ENCODE measurements at regions not wholly inside any gene's neighbourhood (a gene's known extent, or its start where the extent isn't known, plus 50 kb on each side); places are given as distances from the start of the nearest gene placed in this dataset.

- Histone ChIP-seq H3K4me1 (no peaks in the 10 kb centered on the region), H3K27ac (no peak overlapping the region), H3K27me3 (ENCODE audit: insufficient read depth in 3 of 3, low read length in 2 of 3) (no peaks in the 10 kb centered on the region), H3K9me3 (no peaks in the 10 kb centered on the region), H3K4me3 (no peak overlapping the region), H3K36me3 (ENCODE audit: insufficient read depth in 1 of 2, low read depth in 1 of 2) (no peaks in the 10 kb centered on the region)
- no peak for DNase-seq
- ATAC-seq = no peak
- 87 to 96% (median 88%) methylated on average over 3 of the region's 3 CpGs for WGBS, 3 donors
- intact Hi-C loops (cut with DNase I) = no loop called here
- TF ChIP-seq CTCF (IDR thresholded peaks at IDR 0.05) = no peak
These were observed 105.7 kb upstream of the KL start for GRCh38 chr13:32910530-32910929.

GRCh38 chr13:32911506-32911905, 104.7 kb upstream of the KL start:
- DNase-seq = no peak
- intact Hi-C loops (cut with DNase I) = no loop called here
- H3K27ac ChIP-seq = no peak overlapping the region
- no peak for ATAC-seq
- H3K36me3 ChIP-seq (ENCODE audit: insufficient read depth in 1 of 2, low read depth in 1 of 2) = no peaks in the 10 kb centered on the region
- TF ChIP-seq CTCF (IDR thresholded peaks at IDR 0.05) = no peak
- no peaks in the 10 kb centered on the region for H3K4me1 ChIP-seq
- H3K4me3 ChIP-seq = no peak overlapping the region
- H3K9me3 ChIP-seq = peaks cover under 1% of the 10 kb centered on the region
- no peaks in the 10 kb centered on the region for H3K27me3 ChIP-seq (ENCODE audit: insufficient read depth in 3 of 3, low read length in 2 of 3)
- 85 to 94% (median 91%) methylated on average over 2 of the region's 2 CpGs for WGBS, 3 donors

GRCh38 chr13:32914686-32915085, 101.5 kb upstream of the KL start:
- no peak for TF ChIP-seq CTCF (IDR thresholded peaks at IDR 0.05)
- Histone ChIP-seq H3K4me3 (no peak overlapping the region), H3K9me3 (peaks cover 10% of the 10 kb centered on the region), H3K4me1 (no peaks in the 10 kb centered on the region), H3K27me3 (ENCODE audit: insufficient read depth in 3 of 3, low read length in 2 of 3) (no peaks in the 10 kb centered on the region), H3K36me3 (ENCODE audit: insufficient read depth in 1 of 2, low read depth in 1 of 2) (no peaks in the 10 kb centered on the region), H3K27ac (no peak overlapping the region)
- intact Hi-C loops (cut with DNase I) = no loop called here
- WGBS, 3 donors = 44 to 59% (median 52%) methylated on average over 1 of the region's 1 CpG
- no peak for ATAC-seq
- no peak for DNase-seq

- Histone ChIP-seq H3K4me1 (no peaks in the 10 kb centered on the region), H3K27me3 (ENCODE audit: insufficient read depth in 3 of 3, low read length in 2 of 3) (no peaks in the 10 kb centered on the region), H3K36me3 (ENCODE audit: insufficient read depth in 1 of 2, low read depth in 1 of 2) (no peaks in the 10 kb centered on the region), H3K9me3 (peaks cover 10% of the 10 kb centered on the region), H3K4me3 (no peak overlapping the region), H3K27ac (no peak overlapping the region)
- ATAC-seq (no peak), DNase-seq (no peak)
- intact Hi-C loops (cut with DNase I) = no loop called here
- 75 to 84% (median 80%) methylated on average over 2 of the region's 2 CpGs for WGBS, 3 donors
- no peak for TF ChIP-seq CTCF (IDR thresholded peaks at IDR 0.05)
These were observed 98.7 kb upstream of the KL start for GRCh38 chr13:32917504-32917903.

GRCh38 chr13:32923725-32924124, 92.5 kb upstream of the KL start:
- no peak for DNase-seq
- Histone ChIP-seq H3K4me1 (no peaks in the 10 kb centered on the region), H3K9me3 (no peaks in the 10 kb centered on the region), H3K27ac (no peak overlapping the region), H3K27me3 (ENCODE audit: insufficient read depth in 3 of 3, low read length in 2 of 3) (no peaks in the 10 kb centered on the region), H3K4me3 (no peak overlapping the region), H3K36me3 (ENCODE audit: insufficient read depth in 1 of 2, low read depth in 1 of 2) (no peaks in the 10 kb centered on the region)
- intact Hi-C loops (cut with DNase I) = no loop called here
- no peak for ATAC-seq
- 86 to 100% (median 100%) methylated on average over 1 of the region's 1 CpG for WGBS, 3 donors
- TF ChIP-seq CTCF (IDR thresholded peaks at IDR 0.05) = no peak

Data from psoas muscle (tissue), 7 donors.